HG03039 (cell line): ENCODE measurements at regions not wholly inside any gene's neighbourhood (a gene's known extent, or its start where the extent isn't known, plus 50 kb on each side); places are given as distances from the start of the nearest gene placed in this dataset.
"Not testable (repeated sequence)": the region's sequence is repeated elsewhere in the genome, so short reads cannot be mapped to it uniquely, and the experiment has no call there.

Experiments
- ATAC-seq: cut with Tn5 transposase; IDR thresholded peaks from one replicate; pipeline ENCODE4 v1.9.1; 2021; ENCODE audit warnings: mild to moderate bottlenecking, moderate library complexity; ENCODE audit not compliant: unreplicated experiment

DNA sequence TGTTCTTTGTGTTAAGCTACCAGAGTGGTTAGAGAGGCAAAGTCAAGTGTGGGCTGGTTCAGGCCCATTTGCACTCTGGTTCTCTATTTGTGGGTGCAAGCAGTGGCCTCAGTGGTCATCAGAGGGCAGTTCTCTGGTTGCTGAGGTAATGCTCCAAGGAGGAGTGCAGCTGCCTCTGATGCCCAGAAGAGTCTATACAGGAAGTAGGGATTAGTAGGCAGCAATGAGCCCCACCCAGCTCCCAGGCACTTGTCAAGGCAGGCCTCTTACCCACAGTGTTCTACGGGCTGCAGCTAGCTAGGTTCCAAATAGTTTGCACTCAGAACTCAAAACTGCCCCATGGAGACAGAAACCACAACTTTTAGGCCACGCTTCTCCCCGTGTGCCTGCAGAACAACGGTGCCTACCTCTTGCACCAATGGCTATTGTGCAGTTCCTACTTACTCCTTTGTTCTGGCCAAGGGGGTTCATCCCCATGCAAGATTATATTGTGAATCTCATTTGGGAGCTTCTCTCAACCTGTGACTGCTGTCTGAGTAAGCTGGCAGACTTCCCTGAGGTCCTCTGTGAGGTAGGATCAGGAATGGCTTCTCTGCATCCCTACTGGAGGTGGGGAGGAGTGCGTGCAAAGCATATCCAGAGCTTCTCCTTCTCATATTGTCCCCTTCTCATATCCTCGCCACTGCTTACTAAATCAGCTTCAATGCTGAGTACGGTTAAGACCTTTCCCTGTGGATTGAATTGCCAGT is 410.3 kb upstream of the LMO3 start:
- ATAC-seq: no peak

DNA sequence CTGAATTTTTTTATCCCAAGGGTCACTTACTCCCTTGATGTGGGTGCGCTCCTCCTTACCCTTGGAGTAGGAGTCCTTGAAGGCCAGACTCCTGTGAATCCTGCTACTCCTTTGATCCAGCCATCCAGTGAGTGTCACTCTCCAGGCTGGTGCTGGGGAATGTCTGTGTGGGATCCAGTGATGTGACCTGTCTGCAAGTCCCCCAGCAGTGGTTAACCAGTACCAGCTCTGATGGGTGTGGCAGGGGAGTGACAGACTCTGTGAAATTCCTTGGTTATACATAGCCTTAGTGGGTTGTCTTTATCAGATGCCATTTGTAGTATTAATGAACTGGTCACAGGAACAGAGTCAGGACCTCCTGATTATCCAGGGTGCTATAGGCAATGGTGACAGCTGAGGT is 409.5 kb upstream of the LMO3 start:
- ATAC-seq: no peak

GRCh38 chr12:17007442-17008040 is 401.6 kb upstream of the LMO3 start:
- ATAC-seq: not testable (repeated sequence)

- not testable (repeated sequence) for ATAC-seq
These were observed 392.6 kb upstream of the LMO3 start for GRCh38 chr12:16998538-16998937.

DNA sequence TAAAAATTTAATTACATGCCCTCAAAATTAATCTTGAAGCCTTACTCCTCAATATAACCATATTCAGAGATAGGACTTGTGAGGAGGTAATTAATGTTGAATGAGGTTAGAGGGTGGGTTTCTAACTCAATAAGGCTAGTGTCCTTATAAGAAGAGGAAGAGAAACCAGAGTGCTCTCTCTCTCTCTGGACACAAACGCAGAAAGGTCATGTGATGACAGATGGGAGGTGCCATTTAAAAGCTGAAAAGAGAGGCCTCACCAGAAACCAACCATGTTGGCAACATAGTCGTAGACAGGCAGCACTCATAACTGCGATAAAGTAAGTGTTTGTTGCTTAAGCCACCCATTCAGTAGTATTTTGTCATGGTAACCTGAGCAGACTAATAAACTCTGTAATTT is 378.5 kb upstream of the LMO3 start:
- no peak for ATAC-seq

DNA sequence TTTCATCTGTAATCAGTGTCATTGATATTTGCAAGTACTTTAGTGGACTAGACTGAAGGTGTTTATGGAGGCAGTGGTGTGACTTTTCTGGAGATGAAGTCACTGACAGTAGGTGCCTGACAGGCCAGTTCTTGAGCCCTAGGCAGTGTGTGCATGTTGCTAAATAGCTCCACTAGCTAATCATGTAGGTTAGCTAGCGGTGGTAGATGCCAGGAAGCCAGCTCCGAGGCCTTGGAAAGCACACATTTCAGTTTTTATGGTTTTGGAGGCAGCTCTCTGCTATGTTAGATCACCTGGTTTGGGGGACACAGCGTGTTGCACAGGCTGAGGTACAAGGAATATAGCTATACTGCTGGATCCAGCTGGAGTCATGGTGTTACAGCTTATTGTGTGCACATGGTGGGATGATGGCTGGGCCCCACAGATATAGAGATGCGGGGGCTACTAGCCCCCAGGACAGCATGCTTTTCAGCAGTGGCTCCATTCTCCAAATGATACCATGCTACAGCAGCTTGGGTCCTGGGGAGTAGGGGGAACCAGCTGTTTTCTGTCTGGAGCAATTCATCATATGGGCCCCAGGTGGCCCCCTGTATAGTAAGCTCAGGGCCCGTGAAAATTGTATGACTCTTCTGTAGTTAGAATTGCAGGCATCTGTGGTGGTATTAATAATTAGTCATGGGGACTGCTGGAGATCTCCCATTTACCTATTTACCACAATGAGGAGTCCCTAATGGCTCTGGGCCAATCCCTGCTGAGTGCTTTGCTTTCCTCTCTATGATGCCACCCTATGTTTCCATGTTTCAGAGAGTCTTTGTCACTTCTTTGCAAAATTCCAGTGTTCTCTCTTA is 367.2 kb upstream of the LMO3 start:
- no peak for ATAC-seq

GRCh38 chr12:16962889-16963288 is 356.9 kb upstream of the LMO3 start:
- no peak for ATAC-seq

GRCh38 chr12:16955083-16955657 is 349.2 kb upstream of the LMO3 start:
- no peak for ATAC-seq

DNA sequence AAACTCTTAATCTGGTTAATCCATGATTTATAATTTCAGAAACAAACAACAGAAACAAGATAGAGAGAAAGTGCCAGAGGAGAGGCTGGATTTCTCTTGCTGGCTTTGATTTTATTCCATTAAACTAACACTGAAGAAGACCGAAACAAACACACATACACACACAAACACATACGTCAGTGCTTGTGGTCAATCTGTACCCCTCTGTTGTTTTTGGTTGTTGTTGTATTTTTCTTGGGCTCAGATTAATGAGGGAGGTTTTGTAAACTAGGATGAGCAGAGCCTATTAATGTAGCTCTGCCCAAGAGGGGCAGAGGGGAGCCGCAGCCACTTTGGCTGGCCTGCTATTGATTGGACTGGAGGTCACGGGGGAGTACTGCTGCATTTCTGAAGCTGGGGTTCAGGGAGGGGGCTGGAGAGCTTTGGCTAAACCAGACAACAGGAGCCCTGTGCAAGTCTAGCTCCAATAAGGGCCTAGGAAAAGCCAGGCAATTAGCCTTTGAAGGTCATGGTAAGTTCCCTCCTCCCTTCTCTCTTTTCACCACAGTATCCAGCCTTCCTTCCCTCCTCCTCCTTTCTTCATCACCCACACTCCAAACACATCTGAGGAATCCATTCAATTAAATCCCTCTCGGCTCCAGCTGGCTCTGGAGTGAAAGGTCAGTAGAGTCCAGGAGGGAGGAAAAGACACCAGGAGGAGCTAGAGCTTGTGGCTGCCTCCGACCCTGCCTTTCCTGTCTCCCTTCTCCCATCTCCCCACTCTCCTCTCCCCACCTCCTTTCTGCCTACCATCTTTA is 344.1 kb upstream of the LMO3 start:
- ATAC-seq: no peak

DNA sequence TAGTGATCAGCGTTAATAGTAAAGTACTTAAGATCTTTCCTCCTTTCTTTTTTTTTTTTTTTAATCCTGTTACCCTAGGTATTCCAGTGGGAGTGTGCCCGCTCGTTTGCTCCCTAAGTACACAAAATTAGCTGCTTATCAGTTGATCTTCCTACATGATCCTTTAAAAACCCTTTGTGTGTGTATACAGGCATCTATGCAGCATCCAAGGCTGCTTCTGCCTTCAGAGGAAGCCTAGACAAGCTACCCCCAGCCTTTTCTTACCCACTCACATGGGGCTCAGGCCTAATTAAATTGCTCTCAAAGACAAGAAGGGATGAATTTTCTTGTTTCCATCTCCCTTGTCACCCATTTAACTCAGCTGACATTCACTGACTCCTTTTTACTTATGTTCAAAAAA is 343.4 kb upstream of the LMO3 start:
- no peak for ATAC-seq

GRCh38 chr12:16946704-16947103 is 340.7 kb upstream of the LMO3 start:
- ATAC-seq: no peak

DNA sequence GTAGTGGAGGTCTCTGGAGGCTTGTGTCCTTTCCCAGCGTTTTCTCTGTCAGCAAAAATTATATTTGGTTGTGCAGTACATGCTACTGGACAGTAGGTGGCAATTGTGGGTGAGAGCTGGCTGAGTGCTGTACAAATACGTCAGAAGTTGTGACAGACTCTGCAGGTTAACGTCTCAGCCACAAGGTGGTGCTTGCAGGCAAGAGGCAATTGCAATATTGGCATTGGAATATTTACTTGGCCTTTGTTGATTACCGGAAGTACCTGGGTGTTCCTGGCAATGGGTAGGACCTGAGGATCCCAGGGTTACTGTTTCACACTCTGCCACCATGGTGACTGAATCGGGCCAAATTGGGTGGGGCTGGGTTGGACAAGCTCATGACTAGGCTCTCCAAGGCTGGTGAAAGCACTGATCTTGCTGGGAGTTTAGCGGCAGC is 333.9 kb upstream of the LMO3 start:
- ATAC-seq: peak; percentile 100

DNA sequence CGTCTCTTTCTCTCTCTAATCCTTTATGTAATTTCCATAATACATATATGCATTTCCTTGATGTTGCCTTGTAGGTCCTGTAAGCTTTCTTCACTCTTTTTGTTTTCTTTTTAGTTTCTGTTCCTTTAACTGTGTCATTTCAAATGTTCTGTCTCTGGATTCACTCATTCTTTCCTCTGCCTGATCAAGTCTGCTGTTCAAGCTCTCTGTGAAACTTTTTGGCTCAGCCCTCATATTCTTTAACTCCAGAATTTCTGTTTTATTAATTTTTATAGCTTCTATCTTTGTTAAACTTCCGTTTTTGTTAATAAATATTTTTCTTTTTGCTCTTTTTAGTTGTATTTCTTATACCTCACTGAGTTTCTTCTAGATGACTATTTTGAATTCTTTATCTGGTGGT is 321.3 kb upstream of the LMO3 start:
- no peak for ATAC-seq

DNA sequence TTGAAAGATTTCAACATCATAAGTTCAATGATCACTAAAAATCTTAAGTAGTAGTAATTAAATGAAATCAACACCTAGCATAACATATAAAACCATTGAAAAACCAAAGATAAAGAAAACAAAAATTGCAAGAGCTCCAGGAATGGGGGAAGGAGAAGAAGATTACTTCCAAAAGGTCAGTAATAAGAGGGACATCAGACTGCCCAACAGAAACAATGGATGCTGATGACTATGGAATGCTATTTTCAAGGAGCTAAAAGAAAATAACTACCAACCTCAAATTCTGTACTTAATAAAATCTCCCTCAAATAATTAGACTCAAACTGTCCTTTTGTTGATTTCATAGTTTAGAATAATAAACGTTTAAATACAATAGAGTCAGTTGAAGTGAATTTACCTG is 314.5 kb upstream of the LMO3 start:
- no peak for ATAC-seq

GRCh38 chr12:16919551-16919950 is 313.6 kb upstream of the LMO3 start:
- no peak for ATAC-seq

DNA sequence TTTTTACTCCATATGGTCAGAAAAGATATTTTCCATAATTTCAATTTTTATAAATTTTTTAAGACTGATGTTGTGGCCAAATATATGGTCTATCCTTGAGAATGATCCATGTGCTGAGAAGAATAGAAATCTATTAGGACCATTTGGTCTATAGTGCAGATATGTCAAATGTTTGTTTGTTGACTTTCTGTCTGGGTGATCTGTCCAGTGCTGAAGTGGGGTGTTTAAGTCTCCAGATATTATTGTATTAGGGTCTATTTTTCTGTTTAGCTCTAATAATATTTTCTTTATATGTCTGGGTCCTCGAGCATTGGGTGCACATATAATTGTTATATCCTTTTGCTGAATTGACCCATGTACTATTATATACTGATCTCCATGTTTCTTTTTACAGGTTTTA is 308.9 kb upstream of the LMO3 start:
- no peak for ATAC-seq

GRCh38 chr12:16913832-16914490 is 308.0 kb upstream of the LMO3 start:
- ATAC-seq: no peak

DNA sequence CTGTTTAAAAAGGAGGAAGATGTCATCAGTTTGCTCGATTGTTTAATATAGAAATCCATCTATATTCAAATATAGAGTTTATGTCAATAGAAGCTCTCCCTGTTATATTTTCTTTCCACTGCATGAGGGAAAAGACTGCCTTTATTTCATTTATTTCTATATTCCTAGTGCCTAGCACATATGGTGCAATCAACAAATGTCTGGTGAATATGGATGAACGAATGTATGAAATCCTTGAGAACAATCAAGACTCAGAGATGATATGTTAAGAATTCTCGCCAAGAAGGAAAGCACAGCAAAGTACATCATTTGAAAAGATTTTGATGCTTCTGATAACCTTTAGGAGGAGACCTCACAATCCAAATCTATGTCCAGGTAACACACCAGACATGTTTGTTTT is 296.0 kb upstream of the LMO3 start:
- ATAC-seq: no peak

- ATAC-seq: no peak
These were observed 287.5 kb upstream of the LMO3 start for GRCh38 chr12:16893426-16893825.

GRCh38 chr12:16891673-16892072 is 285.7 kb upstream of the LMO3 start:
- no peak for ATAC-seq
